ENCODE measurements at regions not wholly inside any gene's neighbourhood (a gene's known extent, or its start where the extent isn't known, plus 50 kb on each side); places are given as distances from the start of the nearest gene placed in this dataset.
A peak's percentile ranks its signal among the peaks of the same experiment; 100 is the strongest.

GRCh38 chr7:12741951-12742575, 54.6 kb downstream of the ARL4A start:
- no peak for DNase-seq

- DNase-seq: no peak
Observed at GRCh38 chr7:12746211-12746610, 58.8 kb downstream of the ARL4A start.

- DNase-seq: no peak
Observed at GRCh38 chr7:12747687-12748306, 60.4 kb downstream of the ARL4A start.

GRCh38 chr7:12749069-12749468, 61.6 kb downstream of the ARL4A start:
- no peak for DNase-seq

GRCh38 chr7:12749746-12750145, 62.3 kb downstream of the ARL4A start:
- no peak for DNase-seq

- no peak for DNase-seq
Observed at GRCh38 chr7:12751764-12752163, 64.3 kb downstream of the ARL4A start.

- no peak for DNase-seq
Observed at GRCh38 chr7:12754179-12754578, 66.7 kb downstream of the ARL4A start.

- no peak for DNase-seq
Observed at GRCh38 chr7:12756821-12757220, 69.4 kb downstream of the ARL4A start.

- no peak for DNase-seq
Observed at GRCh38 chr7:12757443-12757842, 70.0 kb downstream of the ARL4A start.

- no peak for DNase-seq
Observed at GRCh38 chr7:12759151-12759550, 71.7 kb downstream of the ARL4A start.

- DNase-seq: no peak
Observed at GRCh38 chr7:12761111-12761510, 73.7 kb downstream of the ARL4A start.

- DNase-seq: no peak
Observed at GRCh38 chr7:12761691-12762090, 74.3 kb downstream of the ARL4A start.

GRCh38 chr7:12764458-12764891, 77.0 kb downstream of the ARL4A start:
- no peak for DNase-seq

- no peak for DNase-seq
Observed at GRCh38 chr7:12765431-12766100, 78.1 kb downstream of the ARL4A start.

- DNase-seq: no peak
Observed at GRCh38 chr7:12766416-12766815, 79.0 kb downstream of the ARL4A start.

GRCh38 chr7:12768948-12769347, 81.5 kb downstream of the ARL4A start:
- DNase-seq: no peak

GRCh38 chr7:12769444-12769843, 82.0 kb downstream of the ARL4A start:
- DNase-seq: no peak

GRCh38 chr7:12770227-12770975, 83.0 kb downstream of the ARL4A start:
- peak; percentile 3 for DNase-seq

- peak; percentile 13 for DNase-seq
Observed at GRCh38 chr7:12771378-12771877, 84.0 kb downstream of the ARL4A start.

GRCh38 chr7:12772768-12773167, 85.3 kb downstream of the ARL4A start:
- no peak for DNase-seq

GRCh38 chr7:12777257-12777656, 89.8 kb downstream of the ARL4A start:
- no peak for DNase-seq

- DNase-seq: no peak
Observed at GRCh38 chr7:12779947-12780346, 92.5 kb downstream of the ARL4A start.

- no peak for DNase-seq
Observed at GRCh38 chr7:12783421-12784095, 96.1 kb downstream of the ARL4A start.

Data from NCI-H510A (cell line).